ENCODE measurements at regions not wholly inside any gene's neighbourhood (a gene's known extent, or its start where the extent isn't known, plus 50 kb on each side); places are given as distances from the start of the nearest gene placed in this dataset.

DNA sequence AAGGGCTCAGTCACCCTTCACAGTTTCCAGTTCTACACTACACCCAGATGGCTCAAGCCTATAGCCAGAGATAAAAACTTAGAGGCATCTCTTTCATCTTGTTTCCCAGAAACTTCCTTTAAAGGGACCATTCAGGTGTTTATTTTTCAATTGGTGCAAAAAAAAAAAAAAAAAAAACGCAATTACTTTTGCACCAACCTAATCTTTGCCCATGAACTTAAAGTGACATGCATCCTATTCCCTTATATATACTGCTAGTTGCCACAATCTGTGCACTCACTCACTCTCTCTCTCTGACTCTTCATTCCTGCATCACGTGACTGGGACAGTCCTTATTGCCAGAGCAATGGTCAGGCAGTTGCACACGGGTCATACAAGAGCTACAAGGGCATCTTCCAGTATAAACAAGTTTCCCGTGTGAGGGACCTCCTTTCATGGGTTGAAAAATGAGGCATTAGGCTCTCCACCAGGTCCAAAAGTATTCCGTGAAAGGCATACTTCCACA is 789.4 kb downstream of the EPHA4 start:
- TF ChIP-seq, protein P1, sequence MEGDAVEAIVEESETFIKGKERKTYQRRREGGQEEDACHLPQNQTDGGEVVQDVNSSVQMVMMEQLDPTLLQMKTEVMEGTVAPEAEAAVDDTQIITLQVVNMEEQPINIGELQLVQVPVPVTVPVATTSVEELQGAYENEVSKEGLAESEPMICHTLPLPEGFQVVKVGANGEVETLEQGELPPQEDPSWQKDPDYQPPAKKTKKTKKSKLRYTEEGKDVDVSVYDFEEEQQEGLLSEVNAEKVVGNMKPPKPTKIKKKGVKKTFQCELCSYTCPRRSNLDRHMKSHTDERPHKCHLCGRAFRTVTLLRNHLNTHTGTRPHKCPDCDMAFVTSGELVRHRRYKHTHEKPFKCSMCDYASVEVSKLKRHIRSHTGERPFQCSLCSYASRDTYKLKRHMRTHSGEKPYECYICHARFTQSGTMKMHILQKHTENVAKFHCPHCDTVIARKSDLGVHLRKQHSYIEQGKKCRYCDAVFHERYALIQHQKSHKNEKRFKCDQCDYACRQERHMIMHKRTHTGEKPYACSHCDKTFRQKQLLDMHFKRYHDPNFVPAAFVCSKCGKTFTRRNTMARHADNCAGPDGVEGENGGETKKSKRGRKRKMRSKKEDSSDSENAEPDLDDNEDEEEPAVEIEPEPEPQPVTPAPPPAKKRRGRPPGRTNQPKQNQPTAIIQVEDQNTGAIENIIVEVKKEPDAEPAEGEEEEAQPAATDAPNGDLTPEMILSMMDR (IDR thresholded peaks at IDR 0.05; ENCODE audit: low read length): no peak
- no peak for TF ChIP-seq EZH2 (IDR thresholded peaks at IDR 0.05; ENCODE audit: borderline replicate concordance, low read length)

All from OCI-LY1 (cell line).